GM12891 (cell line): ENCODE measurements at regions not wholly inside any gene's neighbourhood (a gene's known extent, or its start where the extent isn't known, plus 50 kb on each side); places are given as distances from the start of the nearest gene placed in this dataset.

Experiments
- POLR2A ChIP-seq: IDR thresholded peaks from 2 replicates; pipeline ENCODE4 v1.6.1; 2011; ENCODE audit warnings: low read depth, low read length, control low read depth
- POLR2AphosphoS5 ChIP-seq: IDR thresholded peaks from 2 replicates; pipeline ENCODE4 v1.6.1; 2011; ENCODE audit warnings: low read depth, low read length, control low read depth
- POU2F2 ChIP-seq: IDR thresholded peaks from 2 replicates; pipeline ENCODE4 v1.6.1; 2011; ENCODE audit warnings: low read depth, mild to moderate bottlenecking, control low read depth, low read length, moderate library complexity
- SPI1 ChIP-seq: IDR thresholded peaks from 2 replicates; pipeline ENCODE4 v1.6.1; 2011; ENCODE audit warnings: low read depth, low read length, control low read depth
- TAF1 ChIP-seq: IDR thresholded peaks from 2 replicates; pipeline ENCODE4 v1.6.1; 2011; ENCODE audit warnings: low read depth, low read length, control low read depth

DNA sequence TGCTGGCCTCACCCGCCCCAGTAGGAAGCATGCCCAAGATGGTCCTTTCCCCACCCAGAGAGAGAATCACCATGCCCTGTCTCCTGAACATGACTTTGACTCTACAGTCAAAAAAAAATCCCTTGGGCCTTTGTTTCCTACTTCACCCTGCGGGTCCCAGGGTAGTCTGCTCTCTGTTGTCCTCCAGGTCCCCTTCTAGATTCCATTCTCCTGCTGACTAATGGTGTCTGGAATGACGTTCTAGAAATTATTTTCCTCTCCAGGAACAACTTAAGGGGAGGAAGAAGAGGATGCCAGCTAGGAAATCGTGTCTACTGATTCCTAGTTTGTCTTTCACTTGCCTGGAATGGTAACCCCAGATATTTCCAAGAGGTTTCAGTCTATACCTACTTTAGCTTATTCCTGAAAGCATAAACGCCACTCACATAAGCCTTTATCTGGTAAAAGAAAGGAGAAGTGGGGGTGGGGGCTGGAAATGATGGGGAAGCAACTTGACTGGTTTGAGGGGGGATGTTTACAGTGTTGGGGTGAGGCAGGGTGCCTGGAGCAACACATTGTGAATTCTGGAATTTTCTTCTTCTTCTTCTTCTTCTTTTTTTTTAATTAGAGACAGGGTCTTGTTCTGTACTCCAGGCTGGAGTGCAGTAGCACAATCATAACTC, 93.9 kb downstream of the SNX18 start:
- no peak for TF ChIP-seq POLR2A
- no peak for TF ChIP-seq POLR2AphosphoS5
- TF ChIP-seq POU2F2, result no peak
- no peak for TF ChIP-seq TAF1
- TF ChIP-seq SPI1, result no peak
